ENCODE measurements at regions not wholly inside any gene's neighbourhood (a gene's known extent, or its start where the extent isn't known, plus 50 kb on each side); places are given as distances from the start of the nearest gene placed in this dataset.

DNA sequence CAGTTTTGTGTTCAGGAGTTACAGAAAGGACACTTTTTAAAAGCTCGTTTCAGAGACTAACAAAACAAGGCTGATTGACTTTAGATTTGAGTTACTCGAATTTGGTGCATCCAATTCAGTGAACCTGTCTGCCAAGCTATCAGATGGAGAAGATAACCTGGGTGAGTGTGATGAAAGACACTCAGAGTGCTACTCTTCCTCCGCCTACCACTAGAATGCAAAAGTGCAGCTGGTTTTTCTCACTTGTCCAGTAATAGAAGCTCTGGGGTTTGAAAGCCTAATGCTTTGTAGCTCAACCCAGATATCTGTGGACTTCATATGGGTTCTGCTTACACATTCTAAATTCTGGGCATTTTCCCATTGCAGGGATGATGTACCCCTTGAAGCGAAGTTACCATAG is 82.8 kb upstream of the NPY start:
- TF ChIP-seq, protein P1, sequence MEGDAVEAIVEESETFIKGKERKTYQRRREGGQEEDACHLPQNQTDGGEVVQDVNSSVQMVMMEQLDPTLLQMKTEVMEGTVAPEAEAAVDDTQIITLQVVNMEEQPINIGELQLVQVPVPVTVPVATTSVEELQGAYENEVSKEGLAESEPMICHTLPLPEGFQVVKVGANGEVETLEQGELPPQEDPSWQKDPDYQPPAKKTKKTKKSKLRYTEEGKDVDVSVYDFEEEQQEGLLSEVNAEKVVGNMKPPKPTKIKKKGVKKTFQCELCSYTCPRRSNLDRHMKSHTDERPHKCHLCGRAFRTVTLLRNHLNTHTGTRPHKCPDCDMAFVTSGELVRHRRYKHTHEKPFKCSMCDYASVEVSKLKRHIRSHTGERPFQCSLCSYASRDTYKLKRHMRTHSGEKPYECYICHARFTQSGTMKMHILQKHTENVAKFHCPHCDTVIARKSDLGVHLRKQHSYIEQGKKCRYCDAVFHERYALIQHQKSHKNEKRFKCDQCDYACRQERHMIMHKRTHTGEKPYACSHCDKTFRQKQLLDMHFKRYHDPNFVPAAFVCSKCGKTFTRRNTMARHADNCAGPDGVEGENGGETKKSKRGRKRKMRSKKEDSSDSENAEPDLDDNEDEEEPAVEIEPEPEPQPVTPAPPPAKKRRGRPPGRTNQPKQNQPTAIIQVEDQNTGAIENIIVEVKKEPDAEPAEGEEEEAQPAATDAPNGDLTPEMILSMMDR (IDR thresholded peaks at IDR 0.05): no peak
- TF ChIP-seq POLR2A (IDR thresholded peaks at IDR 0.05): no peak
